Activated CD4-positive, alpha-beta T cell treated with anti-CD3 and anti-CD28 coated beads, Interleukin-2, amount 50 U/mL, for 48 hours (primary cell): ENCODE measurements at regions not wholly inside any gene's neighbourhood (a gene's known extent, or its start where the extent isn't known, plus 50 kb on each side); places are given as distances from the start of the nearest gene placed in this dataset.

Source experiments
- DNase-seq, 2 experiments: peaks; one replicate each; pipeline ENCODE4 v3.0.0-alpha.2; 2020

GRCh38 chr20:50394569-50394968 lies 115.6 kb upstream of the PTPN1 start:
- no peak for DNase-seq

DNA sequence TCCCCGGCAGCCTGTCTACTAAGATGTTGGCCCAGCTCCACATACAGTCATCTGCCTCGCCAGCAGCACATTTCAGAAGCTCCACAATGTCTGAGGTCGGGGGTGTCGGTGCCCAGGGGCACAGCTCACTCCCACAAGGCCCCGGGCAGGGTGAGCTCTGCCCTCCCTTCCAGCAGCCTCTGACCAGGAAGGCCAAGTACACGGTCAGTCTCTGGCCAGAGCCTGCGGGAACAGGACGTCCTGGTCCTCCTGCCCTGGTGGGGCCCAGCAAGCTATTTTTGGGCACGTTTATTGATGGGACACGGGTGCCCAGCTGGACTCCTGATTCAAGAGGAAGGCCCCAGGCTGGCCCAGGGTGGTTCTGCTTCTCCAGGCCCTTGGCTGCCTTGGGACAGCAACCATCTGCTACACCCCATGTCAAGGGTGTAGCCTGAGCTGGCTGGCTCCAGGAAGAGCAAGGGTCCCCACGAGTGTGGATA lies 114.9 kb upstream of the PTPN1 start:
- no peak for DNase-seq

DNA sequence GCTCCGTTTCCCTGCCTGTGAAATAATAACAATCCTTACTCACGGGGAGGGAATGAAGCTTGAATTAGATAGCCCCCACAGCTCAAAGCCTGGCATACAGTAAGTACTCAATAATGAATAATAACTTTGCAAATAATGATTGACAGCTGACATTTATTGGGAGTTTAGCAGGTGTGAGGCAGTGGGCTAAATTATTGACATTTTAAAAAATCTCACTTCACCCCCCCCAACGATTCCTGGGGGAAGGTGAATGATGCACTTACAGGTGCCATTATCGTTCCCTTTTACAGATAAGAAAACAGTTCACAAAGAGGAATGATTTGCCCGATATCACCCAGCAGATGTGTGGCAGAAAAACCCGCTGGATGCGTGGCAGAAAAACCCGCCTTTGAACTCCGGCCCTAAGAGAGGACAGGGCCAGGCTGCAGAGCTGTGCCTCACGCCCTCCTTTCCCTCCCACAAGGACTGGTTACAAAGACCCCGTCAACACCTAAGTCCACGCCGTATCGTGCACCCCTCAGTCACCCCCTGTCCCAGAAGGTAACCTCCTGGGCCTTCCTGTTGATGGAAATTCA lies 114.2 kb upstream of the PTPN1 start:
- no peak for DNase-seq

- DNase-seq, result no peak
Observed at GRCh38 chr20:50396623-50397022, 113.6 kb upstream of the PTPN1 start.

GRCh38 chr20:50397058-50397457 lies 113.1 kb upstream of the PTPN1 start:
- DNase-seq, result no peak

DNA sequence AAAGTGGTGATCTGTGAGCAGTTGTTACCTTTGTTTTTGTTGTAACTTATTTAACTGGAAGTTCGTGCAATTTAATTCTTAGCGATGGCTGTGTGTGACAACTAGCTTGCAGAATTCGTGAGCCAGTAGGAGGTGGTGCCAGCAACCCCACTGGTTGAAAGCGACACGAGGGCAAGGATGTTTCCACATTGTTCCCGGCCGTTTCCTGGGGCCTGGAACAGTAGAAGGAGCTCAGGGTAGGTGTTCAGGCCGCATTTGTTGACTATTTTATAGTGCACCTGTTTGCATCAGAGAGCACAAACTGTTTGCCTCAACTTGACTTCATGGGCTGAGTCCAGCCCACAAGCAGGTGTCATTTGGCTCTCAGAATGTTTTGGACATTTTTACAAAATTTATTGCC lies 112.1 kb upstream of the PTPN1 start:
- DNase-seq, result no peak

GRCh38 chr20:50398471-50398820 lies 111.7 kb upstream of the PTPN1 start:
- no peak for DNase-seq

DNA sequence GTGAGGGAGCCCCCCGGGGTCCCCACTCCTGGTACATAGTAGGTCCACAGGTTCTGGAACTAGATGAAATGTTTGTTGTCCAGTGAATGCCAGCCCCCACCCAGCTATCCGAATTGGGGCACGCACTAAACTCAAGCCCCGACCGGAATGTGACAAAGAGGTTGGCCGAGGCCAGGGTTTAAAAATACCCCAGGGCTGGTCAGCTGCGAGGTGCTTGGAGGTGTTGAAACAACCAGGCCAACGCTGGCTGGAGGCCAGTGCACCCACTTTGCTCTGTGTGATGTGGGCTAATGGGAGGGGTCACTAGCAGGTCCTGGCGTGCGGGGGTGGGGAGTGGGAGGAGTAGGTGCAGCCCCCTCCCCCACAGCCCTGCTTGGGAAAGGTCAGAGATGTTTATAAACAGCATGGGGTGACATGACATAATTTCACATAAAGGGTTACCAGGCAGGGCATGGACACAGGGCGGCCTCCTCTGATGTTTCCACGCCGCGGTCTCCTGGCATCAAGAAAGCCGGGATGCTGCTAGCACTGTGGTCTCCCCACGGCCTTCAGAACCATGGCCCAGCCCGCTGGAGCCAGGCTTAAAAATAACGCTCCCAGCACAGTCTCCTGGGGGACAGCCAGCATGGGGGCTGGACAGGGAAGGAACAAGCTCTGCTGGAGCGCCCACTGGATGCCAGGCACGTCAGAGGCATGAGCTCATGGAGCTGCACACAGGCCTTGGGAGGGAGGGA lies 111.2 kb upstream of the PTPN1 start:
- DNase-seq, result no peak

GRCh38 chr20:50399555-50399916 lies 110.6 kb upstream of the PTPN1 start:
- DNase-seq, result no peak

DNA sequence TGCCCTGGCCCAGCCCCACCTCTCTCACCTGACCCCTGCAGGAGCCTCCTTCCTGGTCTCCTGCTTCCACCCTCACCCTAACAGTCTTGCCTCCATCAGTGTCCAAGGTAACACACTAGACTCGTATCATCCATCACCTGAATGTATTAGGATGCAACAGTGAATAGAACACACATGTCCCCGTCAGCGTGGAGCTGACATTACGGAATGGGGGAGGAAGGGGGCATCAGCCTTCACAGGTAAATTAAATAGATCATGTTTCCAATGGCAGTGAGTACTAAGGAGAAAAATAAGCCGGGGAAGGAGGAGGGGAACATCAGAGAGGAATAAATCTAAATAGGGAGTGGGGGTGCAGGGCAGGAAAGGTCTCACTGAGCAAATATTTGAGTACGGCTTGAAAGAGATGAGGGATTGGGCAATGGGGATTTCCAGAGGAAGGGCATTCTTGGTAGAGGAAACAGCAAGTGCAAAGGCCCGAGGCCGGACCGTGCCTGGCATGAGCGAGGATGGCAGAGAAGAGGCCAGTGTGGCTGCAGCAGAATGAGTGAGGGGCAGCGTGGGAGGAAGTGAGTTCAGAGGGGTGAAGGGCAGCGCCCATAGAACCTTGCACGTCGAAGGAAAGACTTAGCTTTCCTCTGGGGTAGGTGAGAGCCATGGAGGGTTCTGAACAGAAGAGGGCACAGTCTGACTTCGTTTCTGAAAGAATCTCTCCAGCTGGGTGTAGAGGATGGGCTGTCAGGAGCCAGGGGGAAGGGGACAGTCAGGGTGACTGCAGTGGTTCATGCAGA lies 110.1 kb upstream of the PTPN1 start:
- no peak for DNase-seq

DNA sequence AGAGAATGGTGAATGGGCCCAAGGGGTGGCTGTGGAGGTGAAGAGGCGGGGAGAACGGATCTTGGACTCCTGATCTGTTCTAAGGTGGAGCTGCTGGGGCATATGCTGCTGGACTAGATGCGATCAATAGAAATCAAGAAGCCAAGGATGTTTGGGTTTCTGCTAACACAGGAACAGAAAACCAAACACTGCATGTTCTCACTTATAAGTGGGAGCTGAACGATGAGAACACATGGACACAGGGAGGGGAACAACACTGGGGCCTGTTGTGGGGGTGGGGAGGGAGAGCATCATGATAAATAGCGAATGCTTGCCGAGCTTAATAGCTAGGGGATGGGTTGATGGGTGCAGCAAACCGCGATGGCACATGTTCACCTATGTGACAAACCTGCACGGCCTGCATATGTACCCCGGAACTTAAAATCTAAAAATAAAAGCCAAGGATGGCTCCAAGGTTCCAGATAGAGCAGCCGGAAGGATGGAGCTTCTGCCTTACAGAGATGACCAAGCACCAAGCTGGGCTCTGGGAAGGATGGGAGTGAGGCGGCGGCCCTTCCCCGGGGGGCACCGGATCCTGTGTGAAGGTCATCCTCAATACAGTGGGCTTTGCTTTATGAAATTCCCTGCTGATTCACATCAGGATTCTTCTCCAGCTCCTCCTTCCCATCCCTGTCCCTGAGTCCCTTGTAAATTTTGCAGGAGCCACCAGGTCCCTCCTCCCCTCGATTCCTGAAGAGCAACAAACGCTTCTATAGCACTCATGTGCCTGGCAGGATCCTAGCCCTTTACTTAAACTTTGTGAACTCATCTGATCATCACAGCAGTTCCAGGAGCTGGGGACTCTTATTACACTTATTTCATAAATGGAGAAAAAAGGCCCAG lies 109.2 kb upstream of the PTPN1 start:
- DNase-seq, result no peak

- DNase-seq, result no peak
Observed at GRCh38 chr20:50401587-50402418, 108.4 kb upstream of the PTPN1 start.

DNA sequence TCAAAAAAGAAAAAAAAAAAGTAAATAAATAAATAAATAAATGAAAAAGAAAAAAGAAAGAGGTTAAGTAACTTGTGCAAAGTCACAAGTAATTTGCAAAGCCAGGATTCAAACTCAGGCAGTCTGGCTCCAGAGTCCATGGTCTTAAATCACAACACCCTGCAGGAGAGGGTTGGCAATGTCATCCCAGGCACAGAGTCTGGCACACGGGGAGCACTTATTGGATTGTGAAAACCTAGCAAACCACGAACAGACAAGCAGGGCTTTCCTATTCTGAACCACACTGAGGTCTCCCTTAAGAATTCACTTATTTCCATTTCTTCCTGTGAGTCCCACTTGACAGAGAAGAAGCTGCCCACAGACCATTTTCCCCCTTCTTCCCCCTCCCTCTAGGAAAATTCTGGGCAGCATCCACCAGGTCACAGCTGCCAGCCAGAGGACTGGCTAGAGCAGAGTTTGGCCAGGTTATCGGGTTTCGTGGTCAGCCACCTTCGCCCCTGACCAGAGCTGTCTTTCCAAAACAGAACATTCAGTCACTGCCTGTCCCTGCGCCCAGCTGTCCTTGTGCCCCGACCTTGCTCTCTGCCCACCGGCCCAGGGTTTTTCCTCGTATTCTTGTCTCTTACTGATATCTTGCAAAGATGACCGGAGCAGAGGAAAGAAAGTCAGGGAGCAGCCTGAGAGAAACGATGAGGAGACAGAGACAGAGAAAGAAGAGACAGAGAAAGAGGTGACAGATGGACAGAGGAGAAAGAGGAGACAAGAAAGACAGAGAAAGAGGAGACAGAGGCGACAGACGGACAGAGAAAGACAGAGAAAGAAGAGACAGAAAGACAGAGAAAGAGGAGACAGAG lies 106.4 kb upstream of the PTPN1 start:
- DNase-seq, result no peak

DNA sequence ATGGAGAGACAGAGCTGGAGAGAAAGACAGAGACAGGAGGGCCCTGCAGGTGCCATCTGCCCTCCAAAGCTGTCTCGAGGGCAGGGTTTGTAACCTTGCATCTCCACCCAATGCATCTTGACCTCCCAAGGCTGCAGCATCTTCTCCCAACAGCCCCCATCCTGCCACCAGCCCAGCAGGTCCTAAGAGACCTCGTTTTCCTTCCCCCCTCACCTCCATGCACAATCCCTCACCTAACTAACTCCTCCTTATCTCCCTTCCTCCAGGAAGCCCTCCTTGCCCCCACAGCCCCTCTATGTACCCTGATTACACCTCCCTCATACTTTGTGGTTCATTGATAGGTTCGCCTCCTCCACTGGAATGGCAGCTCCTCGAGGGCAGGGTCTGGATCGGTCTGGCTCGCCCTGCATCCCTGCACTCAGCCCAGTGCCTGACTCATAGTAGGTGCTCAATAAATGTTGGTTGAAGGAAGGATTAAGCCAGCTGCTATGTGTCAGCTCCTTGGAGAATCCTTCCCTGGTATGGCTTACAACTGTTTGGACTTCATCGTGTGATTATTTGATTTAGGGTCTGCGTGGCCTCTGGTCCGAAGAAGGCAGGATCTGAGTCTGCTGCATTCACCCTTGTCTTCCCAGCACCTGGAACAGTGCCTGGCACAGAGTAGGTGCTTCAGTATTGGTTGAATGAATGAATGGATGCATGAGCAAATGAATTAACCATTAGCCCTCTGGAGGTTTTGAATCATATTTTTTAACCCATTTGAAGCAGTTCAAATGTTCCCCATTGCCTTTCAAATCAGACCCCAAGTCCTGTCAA lies 105.6 kb upstream of the PTPN1 start:
- no peak for DNase-seq

- DNase-seq, result no peak
Observed at GRCh38 chr20:50405235-50405914, 104.8 kb upstream of the PTPN1 start.

- no peak for DNase-seq
Observed at GRCh38 chr20:50405915-50406609, 104.1 kb upstream of the PTPN1 start.

DNA sequence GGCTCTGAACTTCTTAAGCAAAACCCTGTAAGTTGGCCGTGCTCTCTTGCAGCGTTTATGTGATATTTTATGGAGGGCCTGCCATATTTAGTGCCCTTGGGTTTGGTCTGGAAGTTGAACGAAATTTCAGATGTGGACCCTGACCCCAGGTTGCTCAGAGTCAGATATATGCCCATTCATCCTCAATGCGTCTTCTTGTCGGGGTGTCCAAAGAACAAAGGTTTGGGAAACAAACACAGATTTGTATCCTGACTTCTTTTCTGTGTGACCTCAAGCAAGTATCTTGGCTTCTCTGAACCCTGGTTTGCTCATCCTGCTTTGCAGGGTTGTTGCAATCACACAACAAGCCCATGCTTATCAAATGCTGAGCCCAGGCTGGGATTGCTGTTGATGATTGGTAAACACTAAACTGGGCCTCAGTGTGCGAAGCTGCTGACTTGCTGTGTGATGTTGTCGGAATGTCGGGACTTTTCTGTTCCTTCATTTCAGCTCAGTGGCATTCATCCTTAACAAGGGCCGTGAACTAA lies 103.5 kb upstream of the PTPN1 start:
- DNase-seq, result no peak

GRCh38 chr20:50408526-50409364 lies 101.4 kb upstream of the PTPN1 start:
- no peak for DNase-seq
